Smooth muscle cell of the brain vasculature (primary cell): ENCODE measurements at regions not wholly inside any gene's neighbourhood (a gene's known extent, or its start where the extent isn't known, plus 50 kb on each side); places are given as distances from the start of the nearest gene placed in this dataset.
"Not testable (repeated sequence)": the region's sequence is repeated elsewhere in the genome, so short reads cannot be mapped to it uniquely, and the experiment has no call there.

ENCODE experiments used
- DNase-seq: peaks from one replicate; pipeline ENCODE4 v3.0.0-alpha.2; 2012; ENCODE audit warnings: low read depth, low spot score

GRCh38 chr6:74222768-74223333 is 526.8 kb downstream of the CD109 start:
- peak; percentile 24 for DNase-seq

GRCh38 chr6:74213995-74214394 is 518.0 kb downstream of the CD109 start:
- no peak for DNase-seq

GRCh38 chr6:74208239-74208638 is 512.2 kb downstream of the CD109 start:
- DNase-seq = no peak

- DNase-seq = no peak
These were observed 503.4 kb downstream of the CD109 start for GRCh38 chr6:74199215-74199915.

- no peak for DNase-seq
These were observed 501.3 kb downstream of the CD109 start for GRCh38 chr6:74197310-74197709.

GRCh38 chr6:74187811-74188210 is 491.8 kb downstream of the CD109 start:
- DNase-seq = no peak

GRCh38 chr6:74182992-74183391 is 487.0 kb downstream of the CD109 start:
- DNase-seq = no peak

- DNase-seq = no peak
These were observed 485.5 kb downstream of the CD109 start for GRCh38 chr6:74181471-74181870.

GRCh38 chr6:74177506-74177905 is 481.5 kb downstream of the CD109 start:
- DNase-seq = no peak

- not testable (repeated sequence) for DNase-seq
These were observed 474.5 kb downstream of the CD109 start for GRCh38 chr6:74170550-74170949.

- DNase-seq = no peak
These were observed 474.1 kb downstream of the CD109 start for GRCh38 chr6:74170118-74170517.

GRCh38 chr6:74167976-74168375 is 472.0 kb downstream of the CD109 start:
- no peak for DNase-seq

GRCh38 chr6:74167511-74167910 is 471.5 kb downstream of the CD109 start:
- no peak for DNase-seq

GRCh38 chr6:74166849-74167248 is 470.8 kb downstream of the CD109 start:
- no peak for DNase-seq

GRCh38 chr6:74161380-74161779 is 465.4 kb downstream of the CD109 start:
- no peak for DNase-seq

- DNase-seq = no peak
These were observed 456.2 kb downstream of the CD109 start for GRCh38 chr6:74152096-74152675.

- DNase-seq = no peak
These were observed 449.9 kb downstream of the CD109 start for GRCh38 chr6:74145931-74146330.

- DNase-seq = no peak
These were observed 441.9 kb downstream of the CD109 start for GRCh38 chr6:74137911-74138310.

- DNase-seq = no peak
These were observed 438.3 kb downstream of the CD109 start for GRCh38 chr6:74134327-74134726.

- DNase-seq = no peak
These were observed 437.1 kb downstream of the CD109 start for GRCh38 chr6:74133073-74133472.

GRCh38 chr6:74130641-74131040 is 434.6 kb downstream of the CD109 start:
- no peak for DNase-seq

GRCh38 chr6:74128536-74128935 is 432.5 kb downstream of the CD109 start:
- DNase-seq = no peak

- DNase-seq = no peak
These were observed 421.1 kb downstream of the CD109 start for GRCh38 chr6:74117113-74117512.
